Type B pancreatic cell (in vitro differentiated cells): ENCODE measurements at regions not wholly inside any gene's neighbourhood (a gene's known extent, or its start where the extent isn't known, plus 50 kb on each side); places are given as distances from the start of the nearest gene placed in this dataset.

Experiments
- DNase-seq: peaks from one replicate; pipeline ENCODE4 v3.0.0; 2021; ENCODE audit warnings: mixed read lengths; ENCODE audit not compliant: unreplicated experiment; ENCODE audit errors: extremely low spot score
- H3K27ac Mint-ChIP-seq: 2 replicates; pipeline ENCODE4 v1.8.0; 2021; ENCODE audit warnings: mild to moderate bottlenecking, mixed read lengths
- H3K27me3 Mint-ChIP-seq: 2 replicates; pipeline ENCODE4 v1.8.0; 2021; ENCODE audit warnings: mixed read lengths
- H3K36me3 Mint-ChIP-seq: 2 replicates; pipeline ENCODE4 v1.8.0; 2021; ENCODE audit warnings: mixed read lengths
- H3K4me1 Mint-ChIP-seq: one replicate; pipeline ENCODE4 v1.8.0; 2021; ENCODE audit warnings: mixed read lengths; ENCODE audit not compliant: unreplicated experiment
- H3K4me3 Mint-ChIP-seq: 2 replicates; pipeline ENCODE4 v1.8.0; 2021; ENCODE audit warnings: mild to moderate bottlenecking, mixed read lengths
- H3K9me3 Mint-ChIP-seq: 2 replicates; pipeline ENCODE4 v1.8.0; 2021; ENCODE audit warnings: mixed read lengths
- TF ChIP-seq, protein P1 (sequence below): fragments of 200-600 bp; sonication (generic); conservative IDR thresholded peaks from 2 replicates; pipeline ENCODE4 v1.5.0; 2021; ENCODE audit warnings: antibody characterized with exemption, mild to moderate bottlenecking

DNA sequence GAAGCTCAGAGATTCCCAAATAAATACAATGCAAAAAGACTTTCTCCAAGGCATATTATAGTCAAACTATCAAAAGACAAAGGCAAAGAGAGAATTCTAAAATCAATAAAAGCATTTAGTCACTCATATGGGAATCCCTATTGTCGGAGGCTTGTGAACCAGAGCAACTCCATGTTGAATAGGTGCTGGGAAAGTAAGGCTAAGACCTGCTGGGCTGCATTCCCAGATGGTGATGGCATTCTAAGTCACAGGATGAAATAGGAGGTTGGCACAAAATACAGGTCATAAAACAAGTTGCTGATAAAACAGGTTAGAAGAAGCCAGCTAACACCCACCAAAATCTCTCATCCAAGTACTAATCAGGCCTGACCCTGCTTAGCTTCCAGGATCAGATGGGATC lies 84.5 kb downstream of the JRKL start:
- no peak for DNase-seq
- Mint-ChIP-seq H3K4me1 (no peaks in the 10 kb centered on the region), H3K27ac (no peak overlapping the region), H3K4me3 (no peak overlapping the region), H3K9me3 (peaks cover 7% of the 10 kb centered on the region), H3K36me3 (no peaks in the 10 kb centered on the region), H3K27me3 (no peaks in the 10 kb centered on the region)
- TF ChIP-seq, protein P1, sequence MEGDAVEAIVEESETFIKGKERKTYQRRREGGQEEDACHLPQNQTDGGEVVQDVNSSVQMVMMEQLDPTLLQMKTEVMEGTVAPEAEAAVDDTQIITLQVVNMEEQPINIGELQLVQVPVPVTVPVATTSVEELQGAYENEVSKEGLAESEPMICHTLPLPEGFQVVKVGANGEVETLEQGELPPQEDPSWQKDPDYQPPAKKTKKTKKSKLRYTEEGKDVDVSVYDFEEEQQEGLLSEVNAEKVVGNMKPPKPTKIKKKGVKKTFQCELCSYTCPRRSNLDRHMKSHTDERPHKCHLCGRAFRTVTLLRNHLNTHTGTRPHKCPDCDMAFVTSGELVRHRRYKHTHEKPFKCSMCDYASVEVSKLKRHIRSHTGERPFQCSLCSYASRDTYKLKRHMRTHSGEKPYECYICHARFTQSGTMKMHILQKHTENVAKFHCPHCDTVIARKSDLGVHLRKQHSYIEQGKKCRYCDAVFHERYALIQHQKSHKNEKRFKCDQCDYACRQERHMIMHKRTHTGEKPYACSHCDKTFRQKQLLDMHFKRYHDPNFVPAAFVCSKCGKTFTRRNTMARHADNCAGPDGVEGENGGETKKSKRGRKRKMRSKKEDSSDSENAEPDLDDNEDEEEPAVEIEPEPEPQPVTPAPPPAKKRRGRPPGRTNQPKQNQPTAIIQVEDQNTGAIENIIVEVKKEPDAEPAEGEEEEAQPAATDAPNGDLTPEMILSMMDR, result no peak

DNA sequence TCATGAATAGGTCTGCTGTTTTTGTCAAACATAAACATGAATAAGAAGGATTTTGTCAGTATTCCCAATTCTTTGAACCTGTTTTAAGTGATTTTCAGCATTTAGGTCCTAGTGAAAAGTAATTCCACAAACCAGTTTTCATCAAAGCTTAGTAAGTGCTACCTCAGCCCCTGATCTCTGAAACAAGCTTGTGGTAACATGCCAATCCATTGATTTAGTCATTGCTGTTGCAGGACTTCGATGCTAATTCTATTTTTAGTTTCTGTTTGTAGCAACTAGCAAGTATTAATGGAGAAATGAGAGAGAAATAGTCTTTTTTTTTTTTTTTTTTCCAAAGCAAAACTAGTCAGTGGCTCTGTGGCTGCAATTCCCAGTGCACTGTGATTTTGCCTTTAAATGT lies 91.4 kb downstream of the JRKL start:
- Mint-ChIP-seq H3K4me3 (no peak overlapping the region), H3K27ac (no peak overlapping the region), H3K4me1 (peaks cover 19% of the 10 kb centered on the region), H3K36me3 (no peaks in the 10 kb centered on the region), H3K9me3 (no peaks in the 10 kb centered on the region), H3K27me3 (peaks cover 3% of the 10 kb centered on the region)
- no peak for DNase-seq
- TF ChIP-seq, protein P1, result no peak

DNA sequence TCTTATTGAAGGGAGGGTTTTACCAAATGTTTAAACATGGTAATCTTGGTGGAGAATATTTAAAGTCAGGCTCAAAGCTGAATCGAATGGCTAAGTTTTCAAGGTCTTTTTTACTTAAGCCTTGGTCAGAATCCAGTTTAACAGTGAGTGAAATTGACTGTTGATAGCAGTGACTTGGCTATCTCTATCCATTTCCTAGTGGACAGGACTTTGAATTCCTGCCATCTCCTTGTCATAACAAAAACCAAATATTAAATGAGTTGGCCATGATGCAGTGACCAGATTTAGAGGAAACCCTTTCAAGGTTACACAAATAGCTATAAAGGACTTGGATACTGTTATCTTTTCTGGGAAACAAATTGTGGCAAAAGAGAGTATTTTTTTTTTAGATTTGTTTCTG lies 92.0 kb downstream of the JRKL start:
- H3K4me1 Mint-ChIP-seq, result peaks cover 19% of the 10 kb centered on the region
- H3K4me3 Mint-ChIP-seq, result no peak overlapping the region
- H3K27me3 Mint-ChIP-seq, result peaks cover 3% of the 10 kb centered on the region
- no peaks in the 10 kb centered on the region for H3K9me3 Mint-ChIP-seq
- no peaks in the 10 kb centered on the region for H3K36me3 Mint-ChIP-seq
- H3K27ac Mint-ChIP-seq, result no peak overlapping the region
- TF ChIP-seq, protein P1, result no peak
- no peak for DNase-seq

DNA sequence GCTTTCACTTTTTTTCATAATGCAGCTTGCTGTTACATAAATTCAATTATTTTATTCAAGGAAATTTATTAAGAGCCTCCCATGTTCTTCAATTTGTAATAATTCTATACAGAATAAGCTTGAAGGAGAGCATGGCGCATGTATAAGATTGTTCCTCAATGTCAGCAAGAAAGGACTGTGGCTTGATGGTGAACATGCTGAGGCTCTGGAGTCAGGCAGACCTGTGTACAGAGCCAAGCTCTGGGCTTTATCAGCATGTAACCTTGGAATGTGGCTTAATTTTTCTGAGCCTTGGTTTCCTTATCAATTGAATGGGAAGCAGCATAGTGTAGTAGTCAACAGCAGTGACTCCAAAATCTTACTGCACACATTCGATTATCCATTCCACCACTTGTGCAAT lies 92.4 kb downstream of the JRKL start:
- Mint-ChIP-seq H3K4me1 (peaks cover 19% of the 10 kb centered on the region), H3K4me3 (no peak overlapping the region), H3K27me3 (peaks cover 3% of the 10 kb centered on the region), H3K36me3 (no peaks in the 10 kb centered on the region), H3K9me3 (no peaks in the 10 kb centered on the region), H3K27ac (no peak overlapping the region)
- no peak for DNase-seq
- TF ChIP-seq, protein P1, result no peak

DNA sequence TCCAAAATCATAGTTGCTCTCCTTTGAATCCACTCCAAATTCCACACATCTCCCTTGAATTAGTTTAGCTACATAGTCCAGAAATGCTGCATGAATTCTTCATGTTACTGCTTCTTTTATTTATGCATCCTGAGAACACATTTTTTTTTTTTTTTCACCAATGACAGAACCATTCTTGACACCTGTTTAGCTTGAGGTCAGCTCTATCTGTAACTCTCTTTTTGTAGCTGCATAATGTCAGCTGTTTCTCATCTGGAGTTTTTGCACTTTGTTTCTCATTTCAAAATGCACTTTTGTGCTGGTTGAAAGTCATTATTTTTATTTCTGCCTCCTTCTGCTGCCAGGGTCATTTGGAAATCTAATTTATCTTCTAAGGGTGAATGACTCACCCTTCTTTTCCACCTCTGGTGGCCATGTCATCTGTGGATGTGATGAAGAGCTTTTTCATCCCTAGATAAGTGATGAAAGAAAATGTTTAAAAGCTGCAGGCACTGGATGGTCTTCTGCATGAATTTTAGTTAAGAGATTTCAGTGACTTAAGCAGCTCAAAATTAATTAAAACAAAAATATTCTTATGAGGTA lies 93.7 kb downstream of the JRKL start:
- no peaks in the 10 kb centered on the region for H3K36me3 Mint-ChIP-seq
- TF ChIP-seq, protein P1, result no peak
- peak overlapping the region; percentile 5 for H3K4me3 Mint-ChIP-seq
- peaks cover 6% of the 10 kb centered on the region for H3K27me3 Mint-ChIP-seq
- no peak for DNase-seq
- no peak overlapping the region for H3K27ac Mint-ChIP-seq
- H3K4me1 Mint-ChIP-seq, result peaks cover 19% of the 10 kb centered on the region
- H3K9me3 Mint-ChIP-seq, result peaks cover 5% of the 10 kb centered on the region

DNA sequence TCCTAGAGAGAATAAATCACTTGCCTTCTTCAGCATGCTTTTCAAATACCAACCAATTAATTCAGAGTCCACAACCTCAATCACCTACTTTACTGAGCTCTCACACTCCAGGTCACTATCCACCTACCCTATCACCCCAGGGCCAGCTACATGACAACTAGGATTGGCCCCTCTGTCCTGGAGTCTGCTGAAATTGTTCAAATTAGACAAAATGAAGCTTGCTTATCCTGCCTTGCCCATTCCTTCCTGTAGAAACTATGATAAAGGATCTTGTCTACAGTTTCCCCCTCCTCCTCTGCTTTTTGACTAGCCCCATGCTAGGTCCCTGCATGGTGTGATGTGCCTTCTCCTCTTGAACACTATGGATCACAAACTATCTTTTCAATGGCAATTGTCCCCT lies 94.5 kb downstream of the JRKL start:
- peaks cover 19% of the 10 kb centered on the region for H3K4me1 Mint-ChIP-seq
- peaks cover 5% of the 10 kb centered on the region for H3K9me3 Mint-ChIP-seq

More for the DNA sequence above, 94.5 kb downstream of the JRKL start:
- TF ChIP-seq, protein P1, result no peak
- H3K36me3 Mint-ChIP-seq, result no peaks in the 10 kb centered on the region
- peaks cover 6% of the 10 kb centered on the region for H3K27me3 Mint-ChIP-seq
- H3K27ac Mint-ChIP-seq, result no peak overlapping the region
- no peak for DNase-seq
- no peak overlapping the region for H3K4me3 Mint-ChIP-seq
